Liver (tissue), 3 donors: ENCODE measurements at regions not wholly inside any gene's neighbourhood (a gene's known extent, or its start where the extent isn't known, plus 50 kb on each side); places are given as distances from the start of the nearest gene placed in this dataset.

Experiments
- CTCF ChIP-seq: fragments of 150-350 bp; IDR thresholded peaks from 2 replicates; pipeline ENCODE4 v1.5.1; 2017; ENCODE audit warnings: improper control_type of control experiment, low read depth, low read length; ENCODE audit not compliant: missing input control
- FOXA1 ChIP-seq: IDR thresholded peaks from 2 replicates; pipeline ENCODE4 v1.6.1; 2016; ENCODE audit warnings: antibody characterized with exemption
- HNF4A ChIP-seq, 2 donors: conservative IDR thresholded peaks; 2 replicates each; pipeline ENCODE4 v1.6.1; 2016; ENCODE audit warnings: antibody characterized with exemption in 2 of 2, mild to moderate bottlenecking in 2 of 2
- JUND ChIP-seq, 2 donors: IDR thresholded peaks; 2 replicates each; pipeline ENCODE4 v1.6.1; 2016; ENCODE audit warnings: antibody characterized with exemption in 2 of 2
- MAX ChIP-seq: IDR thresholded peaks from 2 replicates; pipeline ENCODE4 v1.6.1; 2016; ENCODE audit warnings: antibody characterized with exemption
- REST ChIP-seq: IDR thresholded peaks from 2 replicates; pipeline ENCODE4 v1.6.1; 2016; ENCODE audit warnings: antibody characterized with exemption, mild to moderate bottlenecking
- RXRA ChIP-seq, 2 donors: IDR thresholded peaks; 2 replicates each; pipeline ENCODE4 v1.6.1; 2017 to 2018; ENCODE audit warnings: antibody characterized with exemption in 2 of 2, mild to moderate bottlenecking in 1 of 2
- YY1 ChIP-seq: IDR thresholded peaks from 2 replicates; pipeline ENCODE4 v1.6.1; 2016; ENCODE audit warnings: antibody characterized with exemption, mild to moderate bottlenecking
- ZBTB33 ChIP-seq: IDR thresholded peaks from 2 replicates; pipeline ENCODE4 v1.6.1; 2016; ENCODE audit warnings: antibody characterized with exemption
- donor health status: healthy.
- donor health status: healthy.

- no peak for TF ChIP-seq FOXA1
- TF ChIP-seq CTCF, result no peak
- no peak for TF ChIP-seq REST
- no peak for TF ChIP-seq JUND (IDR thresholded peaks at IDR 0.05)
- TF ChIP-seq MAX, result no peak
- TF ChIP-seq ZBTB33, result no peak
- no peak for TF ChIP-seq RXRA (IDR thresholded peaks at IDR 0.05)
- no peak for TF ChIP-seq YY1
- no peak for TF ChIP-seq HNF4A (conservative IDR thresholded peaks at IDR 0.05)
Observed at GRCh38 chr12:124194893-124195566, 99.9 kb upstream of the RFLNA start.
